NCI-H2196 treated with DMSO at 0.1 percent for 48 hours (cell line): ENCODE measurements at regions not wholly inside any gene's neighbourhood (a gene's known extent, or its start where the extent isn't known, plus 50 kb on each side); places are given as distances from the start of the nearest gene placed in this dataset.

Experiments
- DNase-seq: peaks from one replicate; lab custom pipeline; 2025; ENCODE audit not compliant: unreplicated experiment; lab: John Stamatoyannopoulos, UW

GRCh38 chr12:46573347-46573658 lies 200.7 kb upstream of the SLC38A2 start:
- DNase-seq, result no peak

GRCh38 chr12:46572644-46573346 lies 200.2 kb upstream of the SLC38A2 start:
- no peak for DNase-seq

- DNase-seq, result no peak
Observed at GRCh38 chr12:46571608-46572007, 199.0 kb upstream of the SLC38A2 start.

GRCh38 chr12:46569826-46570439 lies 197.4 kb upstream of the SLC38A2 start:
- no peak for DNase-seq

GRCh38 chr12:46567667-46568066 lies 195.1 kb upstream of the SLC38A2 start:
- DNase-seq, result no peak

GRCh38 chr12:46562625-46563225 lies 190.2 kb upstream of the SLC38A2 start:
- DNase-seq, result peak; percentile 36

- DNase-seq, result peak; percentile 19
Observed at GRCh38 chr12:46561769-46562624, 189.4 kb upstream of the SLC38A2 start.

GRCh38 chr12:46560874-46561273 lies 188.3 kb upstream of the SLC38A2 start:
- DNase-seq, result no peak

- DNase-seq, result no peak
Observed at GRCh38 chr12:46560089-46560488, 187.5 kb upstream of the SLC38A2 start.

GRCh38 chr12:46559311-46559710 lies 186.7 kb upstream of the SLC38A2 start:
- DNase-seq, result no peak

- DNase-seq, result no peak
Observed at GRCh38 chr12:46558677-46559076, 186.1 kb upstream of the SLC38A2 start.

GRCh38 chr12:46557539-46558373 lies 185.2 kb upstream of the SLC38A2 start:
- DNase-seq, result no peak

- no peak for DNase-seq
Observed at GRCh38 chr12:46556819-46557524, 184.4 kb upstream of the SLC38A2 start.

- DNase-seq, result peak; percentile 19
Observed at GRCh38 chr12:46556105-46556559, 183.6 kb upstream of the SLC38A2 start.

GRCh38 chr12:46555406-46555852 lies 182.9 kb upstream of the SLC38A2 start:
- no peak for DNase-seq

- DNase-seq, result no peak
Observed at GRCh38 chr12:46554460-46554859, 181.9 kb upstream of the SLC38A2 start.

- DNase-seq, result no peak
Observed at GRCh38 chr12:46553911-46554310, 181.3 kb upstream of the SLC38A2 start.

GRCh38 chr12:46553266-46553665 lies 180.7 kb upstream of the SLC38A2 start:
- DNase-seq, result no peak

- no peak for DNase-seq
Observed at GRCh38 chr12:46550266-46550879, 177.8 kb upstream of the SLC38A2 start.
